HG03432 (cell line): ENCODE measurements at regions not wholly inside any gene's neighbourhood (a gene's known extent, or its start where the extent isn't known, plus 50 kb on each side); places are given as distances from the start of the nearest gene placed in this dataset.
A peak's percentile ranks its signal among the peaks of the same experiment; 100 is the strongest.
"Not testable (repeated sequence)": the region's sequence is repeated elsewhere in the genome, so short reads cannot be mapped to it uniquely, and the experiment has no call there.

ENCODE experiments used
- ATAC-seq: cut with Tn5 transposase; IDR thresholded peaks from one replicate; pipeline ENCODE4 v1.9.1; 2021; ENCODE audit warnings: mild to moderate bottlenecking, moderate library complexity; ENCODE audit not compliant: unreplicated experiment

DNA sequence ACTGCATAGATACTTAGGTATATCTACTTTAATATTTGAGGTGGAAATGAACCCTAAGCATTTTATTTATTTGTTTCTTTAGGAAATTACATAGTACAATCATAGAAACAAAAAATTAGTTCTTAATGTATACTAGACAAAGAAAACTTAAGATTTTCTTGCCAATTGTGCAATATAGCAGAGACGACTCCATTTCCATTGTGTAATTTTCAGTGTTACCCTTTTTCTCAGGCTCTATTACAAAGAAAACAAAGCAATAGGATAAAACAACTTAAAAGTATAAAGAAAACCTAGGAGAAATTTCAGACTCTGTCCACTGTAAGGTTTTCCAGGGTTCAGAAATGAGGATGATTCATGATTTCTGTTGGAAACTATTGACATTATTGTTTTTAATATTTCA is 89.0 kb upstream of the SERTAD2 start:
- ATAC-seq: no peak

DNA sequence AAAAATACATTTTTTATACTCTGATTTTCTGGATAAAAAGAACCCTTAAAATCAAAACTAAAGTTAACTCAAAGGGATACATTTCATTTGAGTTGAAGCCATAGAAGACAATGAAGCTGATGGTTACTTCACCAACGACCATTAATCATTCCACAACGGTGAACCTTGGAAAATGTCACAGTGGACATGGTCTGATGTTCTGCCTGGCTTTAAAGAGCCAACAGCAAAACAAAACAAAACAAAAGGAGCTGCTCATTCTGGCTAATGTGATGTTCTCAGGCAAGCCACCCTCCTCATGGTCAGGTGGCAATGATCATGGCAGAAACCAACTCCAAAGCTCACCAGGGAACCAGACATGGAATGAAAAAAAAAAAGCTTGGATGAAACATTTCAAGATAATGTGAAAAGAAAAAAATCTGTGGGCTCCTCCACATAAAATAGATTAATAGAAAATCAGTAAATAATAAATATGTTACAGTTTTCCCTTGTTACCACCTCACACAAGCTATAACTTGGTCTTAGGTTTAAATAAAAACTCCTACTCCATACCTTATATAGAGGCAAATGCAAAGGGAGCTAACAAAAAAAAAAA is 90.1 kb upstream of the SERTAD2 start:
- ATAC-seq: no peak

DNA sequence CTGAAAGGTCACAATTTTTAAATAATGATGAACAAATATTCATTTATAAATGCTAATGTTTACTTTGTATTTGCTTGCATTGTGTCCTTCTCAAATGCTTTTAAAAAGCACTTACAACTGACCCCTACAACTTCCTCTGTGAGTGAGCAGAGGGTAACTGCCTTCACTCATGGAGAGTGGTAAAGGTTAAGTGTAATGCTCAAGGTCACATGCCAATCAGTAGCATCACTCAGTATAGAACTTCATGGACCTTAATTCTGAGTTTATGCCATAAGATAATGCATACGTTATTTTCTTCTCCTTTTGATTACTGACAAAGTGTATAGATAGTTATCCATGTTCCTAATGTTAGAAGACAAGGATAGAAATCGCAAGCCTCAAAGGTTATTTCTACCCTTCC is 91.8 kb upstream of the SERTAD2 start:
- no peak for ATAC-seq

DNA sequence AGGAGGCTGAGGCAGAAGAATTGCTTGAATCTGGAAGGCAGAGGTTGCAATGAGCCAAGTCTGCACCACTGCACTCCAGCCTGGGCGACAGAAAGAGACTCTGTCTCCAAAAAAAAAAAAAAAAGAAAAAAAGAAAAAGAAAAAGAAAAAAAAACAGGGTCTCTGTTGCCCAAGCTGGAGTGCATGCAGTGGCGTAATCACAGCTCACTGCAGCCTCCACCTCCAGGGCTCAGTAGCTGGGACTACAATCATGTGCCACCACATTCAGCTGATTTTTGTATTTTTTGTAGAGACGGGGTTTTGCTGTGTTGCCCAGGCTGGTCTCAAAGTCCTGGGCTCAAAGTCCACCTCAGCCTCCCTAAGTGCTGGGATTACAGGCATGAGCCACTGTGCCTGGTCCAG is 94.0 kb upstream of the SERTAD2 start:
- ATAC-seq: not testable (repeated sequence)

DNA sequence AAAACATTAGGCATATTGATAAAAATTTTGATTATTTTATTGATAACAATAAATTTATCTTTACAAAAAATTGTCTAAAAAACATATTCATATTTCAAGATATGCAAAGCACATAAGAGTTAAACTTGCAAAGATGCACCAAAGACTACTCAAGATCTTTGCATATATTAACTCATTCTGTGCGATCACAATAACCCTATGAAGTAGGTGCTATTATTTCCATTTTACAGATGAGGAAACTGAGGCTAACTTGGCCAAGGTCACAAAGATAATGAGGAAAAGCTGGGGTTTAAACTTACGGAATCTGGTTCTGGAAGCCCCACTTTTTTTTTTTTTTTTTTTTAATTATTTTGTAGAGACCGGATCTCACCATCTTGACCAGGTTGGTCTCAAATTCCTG is 94.4 kb upstream of the SERTAD2 start:
- no peak for ATAC-seq

DNA sequence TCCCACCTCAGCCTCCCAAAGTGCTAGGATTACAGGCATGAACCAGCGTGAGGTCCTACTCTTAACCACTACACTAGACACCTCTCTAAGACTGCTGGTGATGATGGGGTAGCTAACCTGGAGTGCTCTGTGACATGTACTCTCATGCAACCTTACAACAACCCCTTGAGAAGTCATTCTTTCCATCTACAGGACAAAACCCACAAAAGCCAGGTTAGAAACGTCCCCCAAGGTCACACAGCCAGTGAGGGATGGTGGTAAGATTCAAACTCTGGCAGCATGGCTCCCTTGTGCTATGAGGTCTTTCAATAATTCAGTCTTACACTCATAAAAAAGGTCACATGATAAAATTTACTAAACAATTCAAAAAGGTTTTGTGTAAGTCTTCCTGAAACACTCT is 94.8 kb upstream of the SERTAD2 start:
- ATAC-seq: no peak

DNA sequence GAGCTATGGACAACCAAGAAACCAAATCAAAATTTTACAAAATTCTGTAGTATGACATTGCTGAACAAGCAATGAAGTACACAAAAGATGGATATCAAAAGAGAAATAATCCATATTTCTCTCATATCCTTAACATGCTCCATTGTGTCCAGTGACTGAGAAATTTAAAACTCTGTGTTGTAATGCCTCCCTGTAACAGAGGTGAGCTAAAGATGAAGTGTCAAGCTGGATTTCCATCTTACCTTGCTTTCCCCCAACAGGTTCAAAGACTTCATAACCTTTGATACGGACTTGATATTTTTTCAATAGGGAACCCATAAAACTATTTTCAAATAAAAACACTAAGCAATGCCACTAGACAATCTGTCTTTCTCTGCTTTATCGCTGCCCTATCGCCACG is 95.7 kb upstream of the SERTAD2 start:
- ATAC-seq: no peak

DNA sequence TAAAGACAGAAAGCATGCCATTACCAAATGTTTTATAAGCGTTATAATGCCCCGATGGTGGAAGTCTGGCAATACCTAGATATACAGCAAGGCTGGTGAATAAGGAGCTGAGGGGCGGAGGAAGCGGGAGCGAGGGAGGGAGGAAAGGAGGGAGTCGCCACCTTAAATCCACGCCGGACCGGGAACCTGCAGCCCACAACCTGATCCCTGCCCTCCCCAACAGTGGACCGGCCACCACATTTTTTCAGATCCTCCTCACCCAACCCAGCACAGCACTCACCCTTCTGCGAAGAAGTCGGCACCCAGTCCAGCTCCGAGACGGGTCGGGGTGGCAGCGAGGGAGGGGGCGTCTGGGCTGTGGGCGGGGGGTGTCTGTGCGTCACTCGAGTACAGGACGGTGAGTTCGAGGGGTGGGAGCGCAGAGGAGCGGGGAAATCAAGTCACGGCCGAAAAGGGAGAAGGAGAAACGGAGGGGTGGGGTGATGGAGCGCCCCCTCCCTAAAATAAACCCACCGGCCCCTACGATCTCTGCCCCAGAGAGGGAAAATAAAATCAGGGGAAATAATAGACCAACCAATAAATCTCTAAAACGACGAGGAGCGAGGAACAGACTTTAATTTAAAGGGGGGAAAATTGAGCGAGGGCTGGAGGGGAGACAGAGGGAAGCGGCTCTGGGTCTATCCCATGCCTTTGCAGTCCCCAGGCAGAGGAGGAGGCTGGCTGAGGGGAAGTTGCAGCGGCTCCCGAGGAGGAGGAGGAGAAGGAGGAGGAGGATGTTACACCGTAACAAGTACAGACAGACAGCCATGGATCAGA is 96.5 kb upstream of the SERTAD2 start:
- no peak for ATAC-seq

DNA sequence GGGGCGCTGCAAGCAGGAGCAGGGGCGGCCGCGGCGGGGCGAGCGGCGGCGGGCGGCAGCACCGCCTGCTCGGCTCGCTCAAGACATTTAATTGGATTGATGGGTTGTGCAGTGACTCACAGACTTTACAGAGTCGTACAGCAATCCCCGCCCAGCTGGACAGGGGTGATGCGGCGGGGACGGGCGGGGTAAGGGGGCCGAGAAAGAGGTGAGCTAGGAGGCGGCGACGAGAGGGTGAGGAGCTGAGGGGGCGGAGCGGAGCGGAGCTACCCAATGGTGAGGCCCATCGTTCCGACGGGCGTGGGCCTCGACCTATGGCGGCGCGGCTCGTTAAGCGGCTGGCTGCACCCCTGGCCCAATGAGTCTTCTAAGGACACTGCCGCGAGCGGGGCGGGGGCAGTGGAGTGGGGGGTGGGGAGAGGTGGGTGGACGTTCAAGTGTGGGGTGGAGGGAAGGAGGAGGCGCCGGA is 97.1 kb upstream of the SERTAD2 start:
- peak; percentile 90 for ATAC-seq

DNA sequence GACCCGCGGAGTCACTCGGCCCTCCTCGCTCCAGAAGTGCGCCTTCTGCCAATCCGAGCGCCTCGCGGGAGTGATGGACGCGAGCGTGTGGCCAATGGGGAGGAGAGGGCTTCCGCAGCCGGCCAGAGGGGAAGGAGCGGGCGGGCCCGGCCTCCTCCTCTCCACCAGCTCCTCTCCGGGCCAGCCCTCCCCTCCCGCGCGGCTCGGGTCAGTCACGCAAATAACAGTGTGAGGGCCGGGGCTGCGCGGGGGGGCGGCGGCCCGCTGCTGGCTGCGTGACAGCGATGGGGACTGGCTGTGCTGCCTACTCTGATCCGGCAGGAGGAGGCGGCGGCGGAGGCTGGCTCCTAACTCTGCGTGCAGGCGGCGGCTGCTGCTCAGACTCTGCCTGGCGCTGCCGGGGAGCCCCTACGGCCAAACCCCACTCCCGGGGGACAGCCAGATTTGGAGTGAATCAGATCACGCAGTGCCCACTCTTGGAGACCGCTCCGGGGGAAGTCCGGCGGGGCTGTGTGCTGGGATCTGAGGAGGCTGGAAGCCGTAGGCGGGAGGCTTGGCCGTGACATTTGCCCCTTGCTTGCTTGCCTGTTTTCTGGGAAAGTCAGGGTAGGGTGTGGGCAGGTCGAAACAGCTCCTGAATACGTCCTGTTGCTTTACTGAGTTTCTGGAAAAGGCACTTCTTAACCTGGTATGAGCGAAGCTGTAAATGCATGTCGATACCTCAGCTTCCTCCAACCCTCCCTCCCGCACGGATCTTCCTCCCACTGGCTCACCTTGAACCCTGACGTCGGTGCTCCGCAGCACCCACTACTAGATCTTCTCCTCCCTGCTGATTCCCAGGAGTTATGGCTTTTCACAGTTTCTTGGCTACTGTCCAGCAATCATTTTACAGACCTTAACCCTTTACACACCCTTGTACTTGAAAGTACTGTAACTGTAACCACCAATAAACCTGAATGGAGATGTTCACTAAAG is 97.9 kb upstream of the SERTAD2 start:
- peak; percentile 86 for ATAC-seq

DNA sequence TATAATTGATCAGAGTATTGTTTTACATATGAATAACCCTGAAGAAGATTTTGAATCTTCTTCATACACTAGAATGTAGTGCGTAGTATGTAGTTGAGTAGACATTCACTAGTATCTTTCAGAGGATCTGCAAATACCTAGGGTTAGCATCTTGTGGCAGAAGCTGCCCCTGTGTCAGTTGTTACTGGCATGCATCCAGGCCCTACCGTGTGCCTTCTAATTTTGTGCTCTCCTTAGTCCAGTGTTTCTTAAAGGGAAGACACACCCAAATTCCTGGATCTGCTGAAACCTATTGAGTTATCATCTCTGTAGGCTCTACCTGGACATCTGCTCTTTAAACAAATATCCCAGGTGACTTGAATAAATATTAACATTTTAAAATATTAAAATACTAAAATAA is 99.7 kb upstream of the SERTAD2 start:
- no peak for ATAC-seq

DNA sequence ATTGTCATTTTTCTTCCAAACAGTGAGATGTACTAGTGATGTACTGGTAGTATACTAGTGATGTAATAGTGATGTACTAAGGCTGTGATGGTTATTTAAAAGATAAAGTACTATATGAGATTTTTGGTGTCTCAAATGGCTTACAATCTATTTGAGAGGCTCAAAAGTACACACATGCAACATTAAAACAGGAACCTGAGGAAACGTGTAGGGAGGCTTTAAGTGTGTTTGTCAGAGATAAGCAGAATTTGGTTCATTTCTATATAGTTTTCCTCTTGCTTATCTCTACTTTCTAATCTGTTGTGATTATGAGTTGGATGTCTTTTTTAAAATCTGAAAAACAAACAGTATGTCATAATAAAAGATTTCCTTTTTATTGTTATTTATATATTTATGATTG is 100.9 kb upstream of the SERTAD2 start:
- no peak for ATAC-seq

DNA sequence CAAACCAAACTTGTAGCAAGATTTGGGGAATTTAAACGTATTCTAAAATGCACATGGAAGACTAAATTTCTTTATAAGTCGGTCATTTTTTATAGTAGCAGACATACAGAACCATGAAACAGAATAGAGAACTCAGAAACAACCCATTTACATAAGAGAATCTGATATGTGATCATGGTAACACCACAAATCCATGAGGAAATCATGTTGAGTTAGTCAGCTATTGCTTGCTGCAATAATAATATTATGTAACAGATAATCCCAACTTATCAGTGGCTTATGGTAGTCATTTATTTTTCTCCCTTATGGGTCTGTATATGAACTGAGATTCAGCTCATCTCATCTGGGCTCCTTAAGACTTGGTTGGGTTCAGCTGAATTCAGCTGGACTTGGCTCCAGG is 103.4 kb upstream of the SERTAD2 start:
- no peak for ATAC-seq

DNA sequence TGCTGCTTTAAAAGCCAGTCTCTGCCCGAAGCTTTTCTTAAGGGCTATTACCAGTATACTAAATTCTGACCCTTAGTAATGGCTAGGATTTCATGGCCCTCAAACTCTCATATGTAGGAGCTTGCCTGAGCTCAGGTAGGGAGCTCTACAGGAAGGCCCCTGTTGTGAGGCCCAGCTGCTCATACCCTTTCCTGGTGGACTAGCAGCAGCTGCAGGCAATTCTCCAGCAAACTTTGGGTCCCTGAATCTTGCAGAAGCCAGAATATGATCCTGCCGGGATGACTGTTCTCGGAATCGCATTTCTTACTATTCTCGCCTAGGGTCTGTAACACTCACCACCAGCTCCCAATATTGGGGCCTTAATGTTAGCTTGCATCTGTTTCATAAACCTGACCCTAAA is 106.4 kb upstream of the SERTAD2 start:
- ATAC-seq: no peak

DNA sequence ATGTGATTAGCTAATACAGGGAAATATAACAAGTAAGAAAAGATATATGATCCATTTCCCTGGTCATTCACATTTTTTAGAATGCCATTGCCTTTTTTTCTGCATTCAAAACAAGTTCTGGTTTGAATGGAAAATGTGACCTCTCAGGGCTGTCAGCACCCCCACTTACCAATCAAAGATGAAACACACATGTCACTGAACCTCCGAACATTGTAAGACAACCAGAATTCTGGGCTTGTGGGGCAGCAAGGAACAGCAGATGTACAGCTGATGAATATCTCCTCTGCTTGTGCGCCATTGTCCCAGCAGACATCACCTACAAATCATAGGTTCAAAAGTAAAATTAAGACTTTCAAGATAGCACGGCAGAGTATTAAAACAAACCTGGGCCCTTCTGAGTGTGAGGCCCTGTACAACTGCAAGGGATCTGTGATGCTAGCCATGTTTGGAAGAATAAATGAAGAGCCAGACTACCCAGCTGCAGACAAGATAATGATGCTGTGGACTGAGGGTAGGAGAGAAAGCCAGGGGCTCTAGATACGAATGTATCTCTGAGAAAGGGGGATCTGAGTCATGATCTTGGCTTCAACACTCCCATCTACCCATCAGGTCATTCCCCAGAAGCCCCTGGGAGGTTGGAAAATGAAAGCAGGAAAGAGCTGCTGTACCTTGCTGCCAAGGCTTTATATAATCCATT is 108.7 kb upstream of the SERTAD2 start:
- ATAC-seq: no peak

DNA sequence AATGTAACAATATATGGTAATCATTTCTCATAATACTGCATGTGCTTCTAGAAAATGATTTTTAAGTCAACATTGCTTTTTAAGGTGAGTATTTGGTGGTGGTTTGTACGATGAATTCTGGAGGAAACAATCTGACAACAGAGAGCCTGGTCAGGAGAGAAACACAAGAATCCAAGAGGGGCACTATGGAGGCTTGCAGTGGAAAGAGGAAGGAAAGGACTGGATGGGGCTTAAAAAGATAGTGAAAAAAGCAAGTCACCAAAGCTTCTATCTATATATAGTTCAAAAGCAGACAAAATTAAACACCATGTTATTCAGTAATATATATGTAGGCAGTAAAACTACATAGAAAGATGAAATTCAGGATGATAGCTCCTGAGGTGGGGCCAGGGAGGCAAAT is 109.4 kb upstream of the SERTAD2 start:
- no peak for ATAC-seq

DNA sequence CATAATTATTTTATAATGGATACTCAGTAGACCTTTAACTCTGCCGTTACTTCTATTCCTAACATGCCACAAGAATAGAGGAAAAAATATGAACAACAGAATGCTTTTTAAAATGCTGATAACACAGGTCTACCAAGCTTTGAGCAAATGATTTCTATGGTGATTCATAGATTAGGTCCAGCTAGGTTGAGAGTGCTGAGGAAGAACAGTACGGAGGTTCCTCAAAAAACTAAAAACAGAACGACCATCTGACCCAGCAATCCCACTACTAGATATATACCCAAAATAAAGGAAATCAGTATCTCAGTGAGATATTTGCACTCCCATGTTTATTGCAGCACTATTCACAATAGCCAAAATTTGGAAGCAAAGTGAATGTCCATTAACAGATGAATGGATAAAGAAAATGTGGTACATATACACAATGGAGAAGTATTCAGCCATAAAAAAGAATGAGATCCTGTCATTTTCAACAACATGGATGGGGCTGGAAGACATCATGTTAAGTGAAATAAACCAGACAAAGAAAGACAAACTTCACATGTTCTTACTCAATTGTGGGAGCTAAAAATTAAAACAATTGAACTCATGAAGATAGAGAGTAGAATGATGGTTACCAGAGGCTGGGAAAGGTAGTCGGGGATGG is 111.6 kb upstream of the SERTAD2 start:
- ATAC-seq: no peak

DNA sequence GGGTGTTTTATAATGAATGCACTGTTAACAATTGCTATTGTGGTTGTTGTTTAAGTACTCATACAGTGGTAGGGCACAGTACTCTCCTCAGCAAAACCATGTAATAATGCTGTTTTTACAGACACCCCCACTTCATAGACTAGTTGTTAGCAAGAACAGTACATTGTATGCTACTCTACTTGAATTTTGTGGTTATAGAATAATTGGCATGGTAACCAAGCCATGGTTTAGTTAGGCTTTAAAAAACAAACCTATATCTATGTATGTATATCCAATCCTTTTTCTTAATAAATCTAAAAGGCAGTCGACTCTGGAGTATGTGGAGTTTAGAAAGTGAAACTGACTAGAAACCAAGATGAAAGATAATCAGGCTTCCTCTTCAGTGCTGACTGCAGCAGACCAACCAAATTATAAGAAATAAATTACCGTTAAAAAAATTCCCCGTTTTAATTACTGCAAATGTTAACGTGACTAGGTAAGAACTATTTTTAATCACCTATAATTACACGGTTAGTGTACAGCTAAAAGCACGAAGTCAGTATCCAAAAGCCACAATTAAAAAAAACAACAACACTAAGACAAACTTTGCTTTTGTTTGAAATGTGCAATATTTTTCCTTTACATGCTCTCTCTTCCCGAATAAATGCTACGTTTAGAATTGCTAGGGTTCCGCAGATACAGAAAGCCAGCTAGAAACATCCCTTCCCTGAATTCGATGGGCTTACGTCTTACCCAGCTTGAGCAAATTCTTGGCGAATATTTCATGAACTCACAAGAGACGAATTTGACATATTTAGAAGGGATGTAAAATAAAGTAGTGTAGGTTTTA is 113.3 kb upstream of the SERTAD2 start:
- ATAC-seq: peak; percentile 43

DNA sequence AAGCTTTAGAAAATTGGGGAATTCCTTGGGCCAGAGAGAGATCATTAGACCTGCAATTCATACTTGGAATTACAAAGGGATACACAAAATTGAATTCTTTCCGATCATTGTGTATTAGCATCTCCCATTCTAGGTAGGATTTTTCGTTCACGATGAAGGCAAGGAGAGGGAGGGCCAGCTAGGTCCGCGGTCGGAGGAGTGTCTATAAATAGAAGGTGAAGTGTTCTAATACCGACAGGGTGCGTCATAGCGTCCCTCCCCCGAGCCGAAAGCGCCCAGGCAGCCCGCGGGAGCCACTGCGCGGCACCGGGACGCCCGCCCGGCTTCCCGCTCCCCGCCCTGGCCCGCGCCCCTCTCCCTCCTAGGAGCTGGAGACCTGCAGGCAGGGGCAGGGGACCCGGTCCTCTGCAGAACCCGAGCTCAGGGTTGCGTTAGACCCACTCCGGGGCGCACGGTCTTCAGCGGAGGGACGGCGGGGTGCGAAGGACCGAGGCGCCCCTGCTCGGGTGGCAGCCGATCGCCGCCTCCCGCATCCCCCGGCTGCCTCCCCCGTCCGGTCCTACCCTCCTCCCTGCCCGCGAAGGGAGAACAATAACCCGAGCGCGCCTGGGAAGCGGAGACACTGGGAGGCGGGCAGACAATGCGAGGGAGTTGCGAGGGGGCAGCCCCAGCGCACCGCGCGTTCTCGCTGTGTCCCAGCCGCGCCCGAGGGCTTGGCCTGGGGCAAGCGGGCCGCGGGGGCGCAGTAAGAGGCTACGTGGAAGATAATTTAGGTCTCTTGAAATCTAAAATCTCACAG is 114.2 kb upstream of the SERTAD2 start:
- ATAC-seq: peak; percentile 93
